GM21423 (cell line): ENCODE measurements at regions not wholly inside any gene's neighbourhood (a gene's known extent, or its start where the extent isn't known, plus 50 kb on each side); places are given as distances from the start of the nearest gene placed in this dataset.

Source experiments
- ATAC-seq: cut with Tn5 transposase; IDR thresholded peaks from one replicate; pipeline ENCODE4 v1.9.1; 2021; ENCODE audit warnings: mild to moderate bottlenecking, moderate library complexity; ENCODE audit not compliant: unreplicated experiment

DNA sequence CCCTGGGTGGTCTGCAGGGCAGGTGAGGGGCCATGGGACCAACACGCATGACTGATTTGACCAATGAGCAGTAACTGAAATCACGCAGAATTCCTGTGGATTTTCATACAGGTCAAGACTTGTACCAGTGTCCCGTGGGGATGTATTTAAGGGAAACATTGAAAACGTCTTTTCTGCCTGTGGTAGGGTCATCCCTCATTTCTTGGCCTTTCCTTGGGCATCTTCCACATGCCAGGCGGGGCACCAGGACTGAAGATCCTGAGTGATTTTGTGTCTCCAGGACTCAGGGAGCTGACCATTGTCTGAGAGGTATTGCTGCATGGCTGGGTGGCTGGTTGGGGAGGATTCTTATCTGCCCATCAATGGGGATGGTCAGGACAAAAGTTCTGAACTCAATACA is 289.0 kb downstream of the GLRX3 start:
- no peak for ATAC-seq

- ATAC-seq = no peak
Observed at GRCh38 chr10:130425881-130426435, 289.8 kb downstream of the GLRX3 start.

DNA sequence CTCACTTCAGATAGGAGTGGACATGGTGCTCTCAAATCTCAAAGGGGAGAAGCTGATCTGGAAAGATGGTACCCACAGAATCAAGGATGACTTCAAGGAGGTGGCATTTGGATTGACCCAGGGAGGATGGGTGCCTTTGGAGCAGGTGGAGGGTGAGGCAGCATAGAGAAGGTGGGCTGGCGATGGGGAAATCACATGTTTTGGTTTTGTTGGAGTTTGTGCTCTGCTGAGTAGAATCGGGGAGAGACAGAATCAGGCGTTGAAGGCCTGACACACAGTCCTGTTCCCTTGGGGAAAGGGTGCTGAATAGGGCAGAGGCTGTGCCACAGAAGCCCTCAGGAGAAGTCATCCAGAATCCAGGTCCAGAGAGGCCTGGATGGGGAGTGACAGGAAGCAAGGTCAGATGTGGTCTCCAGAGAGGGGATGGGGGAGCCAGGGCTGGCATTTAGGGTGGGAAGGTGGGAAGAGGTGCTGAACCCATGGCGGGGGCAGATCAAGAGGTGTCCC is 291.1 kb downstream of the GLRX3 start:
- no peak for ATAC-seq

DNA sequence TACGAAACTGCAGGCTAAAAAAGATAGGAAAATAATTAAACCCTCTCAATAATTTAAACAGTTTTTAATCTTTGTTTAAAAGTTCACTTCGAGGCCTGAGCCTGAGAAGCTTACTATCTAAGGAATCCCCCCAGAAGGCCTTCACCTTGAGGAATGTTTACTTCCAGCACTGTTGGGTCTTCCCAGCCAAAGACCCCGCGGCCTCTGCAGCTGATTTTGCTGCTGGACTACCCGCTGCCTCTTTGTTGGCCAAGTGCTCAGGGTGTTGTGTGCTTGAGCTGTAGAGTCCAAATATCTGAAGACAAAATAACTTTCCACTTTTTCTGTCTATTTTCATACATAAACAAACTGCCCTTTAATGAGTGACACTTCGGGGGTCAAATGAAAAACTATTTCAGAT is 292.7 kb downstream of the GLRX3 start:
- ATAC-seq = no peak

DNA sequence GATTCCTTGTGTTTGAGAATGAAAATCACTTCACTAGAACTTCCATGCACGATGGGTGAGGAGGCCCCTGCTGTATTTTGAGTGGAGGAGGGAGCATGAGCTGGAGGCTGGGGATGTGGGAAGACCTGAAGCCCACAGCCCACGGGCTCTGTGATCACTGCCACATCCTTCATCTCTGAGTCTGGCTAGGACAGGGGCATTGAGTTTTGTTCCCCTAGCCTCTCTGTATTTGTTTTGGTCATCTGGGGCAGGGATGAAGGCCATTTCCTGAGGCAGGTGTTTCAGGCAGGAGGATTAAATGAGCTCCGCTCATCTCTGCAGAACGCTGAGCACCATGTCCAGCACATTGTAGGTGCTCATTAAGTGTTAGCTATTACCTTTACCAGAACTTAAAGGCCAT is 293.6 kb downstream of the GLRX3 start:
- no peak for ATAC-seq

GRCh38 chr10:130430291-130430690 is 294.1 kb downstream of the GLRX3 start:
- no peak for ATAC-seq

- no peak for ATAC-seq
Observed at GRCh38 chr10:130430852-130431704, 294.9 kb downstream of the GLRX3 start.

GRCh38 chr10:130432271-130432670 is 296.1 kb downstream of the GLRX3 start:
- no peak for ATAC-seq

DNA sequence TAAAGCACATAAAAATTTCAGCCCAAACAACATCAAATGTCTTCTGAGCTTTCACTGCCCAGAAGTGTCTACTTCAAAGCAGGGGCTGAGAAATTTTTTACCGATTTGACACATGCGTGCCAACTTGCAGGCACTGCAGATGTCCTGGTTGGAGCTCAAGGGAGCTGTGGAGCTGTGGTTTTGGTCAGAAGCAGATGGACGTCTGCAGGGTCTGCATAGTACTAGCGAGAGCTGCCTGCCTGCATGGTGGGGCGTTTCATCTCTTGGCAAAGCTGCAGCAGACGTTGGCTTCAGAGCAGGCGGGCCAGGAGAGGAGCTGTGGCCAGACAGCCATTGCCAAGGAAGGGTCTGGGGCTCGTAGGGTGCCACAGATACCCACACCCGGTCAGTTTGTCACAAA is 296.7 kb downstream of the GLRX3 start:
- ATAC-seq = no peak

DNA sequence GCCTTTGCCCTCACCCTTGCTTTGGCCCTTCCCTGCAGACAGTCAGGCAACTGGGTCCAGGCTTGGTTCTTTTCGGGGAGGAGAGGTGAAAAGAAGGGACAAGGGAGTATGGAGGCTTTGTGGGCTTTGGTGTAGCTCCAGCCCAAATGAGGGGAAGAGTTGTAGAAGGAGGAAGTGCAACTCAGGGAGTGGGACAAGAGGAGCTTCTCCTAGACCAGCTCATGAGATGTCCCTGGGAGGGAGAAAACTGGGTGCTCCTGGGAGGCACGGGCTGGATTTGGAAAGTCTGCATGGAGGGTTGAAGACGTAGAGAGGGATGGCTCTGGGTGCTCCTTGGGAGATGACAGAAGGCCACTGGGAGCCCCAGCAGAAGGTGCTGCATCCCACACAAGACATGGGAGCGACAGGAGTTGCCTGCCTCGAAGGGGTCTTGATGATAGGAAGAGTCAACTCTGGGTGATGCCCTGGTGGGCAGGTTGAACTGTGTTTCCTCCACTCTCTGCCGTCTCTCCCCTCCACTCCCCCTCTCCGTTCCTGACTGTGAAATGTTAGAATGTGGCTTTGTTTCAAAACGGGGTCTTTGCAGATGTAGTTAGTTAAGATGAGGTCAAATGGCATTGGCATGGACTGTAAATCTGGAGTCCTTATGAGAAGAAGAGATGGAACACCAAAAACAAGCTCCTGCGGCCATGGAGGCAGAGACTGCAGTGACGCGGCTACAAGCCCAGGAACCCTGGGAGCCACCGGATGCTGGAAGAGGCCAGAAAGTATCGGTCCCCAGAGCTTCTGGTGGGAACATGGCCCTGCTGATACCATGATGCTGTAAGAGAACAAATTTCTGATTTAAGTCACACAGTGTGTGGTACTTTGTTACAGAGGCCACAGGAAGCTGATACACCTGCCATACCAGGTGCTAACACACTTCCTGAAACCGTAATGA is 298.5 kb downstream of the GLRX3 start:
- no peak for ATAC-seq

GRCh38 chr10:130435961-130436360 is 299.8 kb downstream of the GLRX3 start:
- no peak for ATAC-seq

- no peak for ATAC-seq
Observed at GRCh38 chr10:130438861-130439260, 302.7 kb downstream of the GLRX3 start.

GRCh38 chr10:130439766-130440165 is 303.6 kb downstream of the GLRX3 start:
- ATAC-seq = no peak

DNA sequence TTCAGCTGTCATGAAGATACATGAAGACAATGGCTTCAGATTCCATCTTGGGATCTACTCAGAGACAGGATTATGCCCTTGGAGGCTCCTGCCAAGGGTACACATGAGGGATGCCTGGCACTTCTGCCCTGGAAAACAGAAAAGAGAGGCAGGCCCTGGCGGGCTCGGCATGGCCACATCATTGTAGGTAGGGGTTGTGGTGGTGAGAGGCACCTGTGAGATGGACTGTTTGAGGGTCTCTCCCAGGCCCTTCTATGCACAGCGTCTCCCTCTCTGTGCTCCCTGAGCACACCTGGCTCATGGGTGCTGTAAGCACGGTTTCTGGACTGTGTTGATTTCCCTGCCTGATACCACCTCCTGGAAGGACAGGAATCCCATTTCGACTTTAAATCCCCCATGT is 304.3 kb downstream of the GLRX3 start:
- no peak for ATAC-seq

DNA sequence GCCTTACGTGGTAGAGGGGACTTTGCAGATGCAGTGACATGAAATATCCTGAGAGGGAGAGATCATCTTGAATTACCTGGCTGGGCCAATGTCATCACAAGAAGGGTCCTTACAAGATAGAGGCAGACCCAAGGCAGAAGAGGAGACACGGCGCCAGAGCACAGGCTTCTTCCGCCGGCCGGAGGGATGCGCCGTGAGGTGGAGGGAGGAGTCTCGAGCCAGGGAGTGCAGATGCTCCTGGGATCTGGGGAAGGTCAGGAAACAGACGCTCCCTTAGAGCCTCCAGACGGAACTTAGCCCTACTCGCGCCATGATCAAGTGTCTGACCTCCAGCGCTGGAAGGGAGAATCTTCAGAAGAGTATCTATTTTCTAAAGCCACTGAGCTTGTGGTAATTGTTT is 304.8 kb downstream of the GLRX3 start:
- no peak for ATAC-seq

- ATAC-seq = no peak
Observed at GRCh38 chr10:130443066-130443465, 306.9 kb downstream of the GLRX3 start.

GRCh38 chr10:130453036-130453720 is 317.0 kb downstream of the GLRX3 start:
- no peak for ATAC-seq

- ATAC-seq = no peak
Observed at GRCh38 chr10:130453721-130454542, 317.7 kb downstream of the GLRX3 start.

DNA sequence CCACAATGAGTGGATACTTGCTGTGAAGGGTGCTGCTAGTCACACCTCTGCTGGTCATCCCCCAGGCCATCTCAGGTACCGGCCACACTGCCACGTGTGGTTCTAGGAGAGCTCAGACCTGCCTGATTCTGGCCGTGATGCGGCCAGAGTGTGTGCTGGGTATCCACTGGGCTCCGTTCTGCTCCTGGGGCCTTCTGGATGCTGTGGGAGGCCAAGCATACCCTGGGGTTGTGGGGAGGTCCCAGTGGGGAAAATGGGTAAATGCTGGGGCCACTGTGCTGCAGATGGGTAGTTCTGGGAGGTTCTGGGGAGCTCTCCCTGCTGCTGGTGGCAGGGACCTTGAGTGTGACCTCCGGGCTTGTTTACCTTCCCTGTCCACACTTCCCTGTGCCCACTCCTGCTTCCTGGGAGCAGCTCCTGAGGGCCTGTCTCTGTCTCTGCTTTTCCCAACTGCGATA is 318.4 kb downstream of the GLRX3 start:
- ATAC-seq = no peak
